Mesendoderm (in vitro differentiated cells): ENCODE measurements at regions not wholly inside any gene's neighbourhood (a gene's known extent, or its start where the extent isn't known, plus 50 kb on each side); places are given as distances from the start of the nearest gene placed in this dataset.

Source experiments
- DNase-seq: peaks from one replicate; pipeline ENCODE4 v3.0.0; 2013
- H2AK5ac ChIP-seq: 2 replicates; pipeline ENCODE4 v1.6.1; 2013; ENCODE audit warnings: low read length, inconsistent platforms
- H2BK120ac ChIP-seq: 2 replicates; pipeline ENCODE4 v1.6.1; 2013; ENCODE audit warnings: low read depth, mild to moderate bottlenecking, low read length, moderate library complexity, mixed read lengths
- H2BK15ac ChIP-seq: replicated peaks from 2 replicates; pipeline ENCODE4 v1.6.1; 2013; ENCODE audit warnings: low read depth, mild to moderate bottlenecking, moderate library complexity
- H2BK5ac ChIP-seq: 2 replicates; pipeline ENCODE4 v1.6.1; 2013; ENCODE audit warnings: low read length, inconsistent platforms
- H3K18ac ChIP-seq: 2 replicates; pipeline ENCODE4 v1.6.1; 2013; ENCODE audit warnings: mild to moderate bottlenecking, low read length, mixed read lengths
- H3K23ac ChIP-seq: one replicate; pipeline ENCODE4 v1.6.1; 2013; ENCODE audit warnings: low read length
- H3K27ac ChIP-seq: 2 replicates; pipeline ENCODE4 v1.5.1; 2013; ENCODE audit warnings: low read depth, mild to moderate bottlenecking, inconsistent platforms, low read length, moderate library complexity
- H3K27me3 ChIP-seq: 2 replicates; pipeline ENCODE4 v1.6.1; 2013; ENCODE audit warnings: low read length, control low read depth, mild to moderate bottlenecking, inconsistent platforms; ENCODE audit not compliant: insufficient read depth, poor library complexity
- H3K36me3 ChIP-seq: 2 replicates; pipeline ENCODE4 v1.6.1; 2013; ENCODE audit warnings: low read length, inconsistent platforms; ENCODE audit not compliant: control insufficient read depth, insufficient read depth
- H3K4ac ChIP-seq: one replicate; pipeline ENCODE4 v1.6.1; 2013; ENCODE audit warnings: low read depth, mild to moderate bottlenecking, low read length, moderate library complexity
- H3K4me1 ChIP-seq: 2 replicates; pipeline ENCODE4 v1.6.1; 2013; ENCODE audit warnings: low read depth, low read length, inconsistent platforms; ENCODE audit not compliant: control insufficient read depth
- H3K4me2 ChIP-seq: 2 replicates; pipeline ENCODE4 v1.6.1; 2013; ENCODE audit warnings: low read length
- H3K4me3 ChIP-seq: 2 replicates; pipeline ENCODE4 v1.5.1; 2013; ENCODE audit warnings: mild to moderate bottlenecking, low read length
- H3K56ac ChIP-seq: one replicate; pipeline ENCODE4 v1.6.1; 2013; ENCODE audit warnings: low read length
- H3K79me1 ChIP-seq: 2 replicates; pipeline ENCODE4 v1.6.1; 2013; ENCODE audit warnings: low read length, inconsistent platforms
- H3K79me2 ChIP-seq: 2 replicates; pipeline ENCODE4 v1.6.1; 2013; ENCODE audit warnings: mild to moderate bottlenecking, low read length; ENCODE audit not compliant: control insufficient read depth, insufficient read depth
- H3K9ac ChIP-seq: 2 replicates; pipeline ENCODE4 v1.6.1; 2013; ENCODE audit warnings: low read length, inconsistent platforms
- H4K5ac ChIP-seq: one replicate; pipeline ENCODE4 v1.6.1; 2013; ENCODE audit warnings: low read length
- H4K8ac ChIP-seq: one replicate; pipeline ENCODE4 v1.6.1; 2013; ENCODE audit warnings: low read depth, mild to moderate bottlenecking, control low read depth, low read length, moderate library complexity
- WGBS: extraction: QIAGEN DNeasy Blood & Tissue Kit; methylation state at CpG from one replicate; pipeline ENCODE4 v1.1.7; 2013; ENCODE audit warnings: low lambda C conversion rate, missing lambda C conversion rate; ENCODE audit not compliant: insufficient coverage; ENCODE audit errors: extremely low coverage; 5-methylcytosine and 5-hydroxymethylcytosine counted together

GRCh38 chr6:133697666-133698065 is 191.2 kb upstream of the TCF21 start:
- DNase-seq = no peak
- Histone ChIP-seq H3K27me3 (no peaks in the 10 kb centered on the region), H2BK120ac (no peak overlapping the region), H3K4me3 (no peak overlapping the region), H4K8ac (no peak overlapping the region), H3K79me1 (no peaks in the 10 kb centered on the region), H4K5ac (no peak overlapping the region), H3K4me1 (no peaks in the 10 kb centered on the region), H3K36me3 (no peaks in the 10 kb centered on the region), H2BK15ac (no peak overlapping the region), H3K79me2 (no peaks in the 10 kb centered on the region), H3K9ac (no peak overlapping the region), H2BK5ac (no peak overlapping the region), H3K4me2 (no peak overlapping the region), H3K18ac (no peak overlapping the region), H3K56ac (no peak overlapping the region), H3K27ac (no peak overlapping the region), H2AK5ac (no peak overlapping the region), H3K23ac (no peak overlapping the region), H3K4ac (no peak overlapping the region)
- no CpG with 5 or more reads among the region's 1 CpG for WGBS

GRCh38 chr6:133698272-133698671 is 190.6 kb upstream of the TCF21 start:
- Histone ChIP-seq H2BK120ac (no peak overlapping the region), H3K23ac (no peak overlapping the region), H3K79me2 (no peaks in the 10 kb centered on the region), H2BK15ac (no peak overlapping the region), H3K18ac (no peak overlapping the region), H3K4me3 (no peak overlapping the region), H2AK5ac (no peak overlapping the region), H3K56ac (no peak overlapping the region), H4K5ac (no peak overlapping the region), H2BK5ac (no peak overlapping the region), H4K8ac (no peak overlapping the region), H3K4ac (no peak overlapping the region), H3K9ac (no peak overlapping the region), H3K27me3 (no peaks in the 10 kb centered on the region), H3K4me2 (no peak overlapping the region), H3K27ac (no peak overlapping the region), H3K36me3 (no peaks in the 10 kb centered on the region), H3K4me1 (no peaks in the 10 kb centered on the region), H3K79me1 (no peaks in the 10 kb centered on the region)
- no peak for DNase-seq
- WGBS = no CpG with 5 or more reads among the region's 1 CpG

- Histone ChIP-seq H3K56ac (no peak overlapping the region), H3K9ac (no peak overlapping the region), H3K27me3 (no peaks in the 10 kb centered on the region), H2BK15ac (no peak overlapping the region), H3K18ac (no peak overlapping the region), H3K79me1 (no peaks in the 10 kb centered on the region), H3K36me3 (no peaks in the 10 kb centered on the region), H3K4me2 (no peak overlapping the region), H3K79me2 (no peaks in the 10 kb centered on the region), H3K4me3 (no peak overlapping the region), H2AK5ac (no peak overlapping the region), H3K4me1 (no peaks in the 10 kb centered on the region), H3K27ac (no peak overlapping the region), H3K23ac (no peak overlapping the region), H2BK120ac (no peak overlapping the region), H4K8ac (no peak overlapping the region), H3K4ac (no peak overlapping the region), H2BK5ac (no peak overlapping the region), H4K5ac (no peak overlapping the region)
- no peak for DNase-seq
- no CpG with 5 or more reads among the region's 1 CpG for WGBS
Measured at GRCh38 chr6:133699741-133700385, 189.1 kb upstream of the TCF21 start.

GRCh38 chr6:133701633-133702331 is 187.1 kb upstream of the TCF21 start:
- no peak overlapping the region for H3K4me2 ChIP-seq
- DNase-seq = no peak
- H4K8ac ChIP-seq = no peak overlapping the region
- H2AK5ac ChIP-seq = no peak overlapping the region
- H3K4ac ChIP-seq = no peak overlapping the region
- no peak overlapping the region for H2BK5ac ChIP-seq
- H3K27ac ChIP-seq = no peak overlapping the region
- H2BK15ac ChIP-seq = no peak overlapping the region
- H3K9ac ChIP-seq = no peak overlapping the region
- no CpG with 5 or more reads among the region's 9 CpGs for WGBS
- H3K23ac ChIP-seq = no peak overlapping the region
- no peaks in the 10 kb centered on the region for H3K27me3 ChIP-seq
- no peak overlapping the region for H3K56ac ChIP-seq
- no peaks in the 10 kb centered on the region for H3K36me3 ChIP-seq
- no peaks in the 10 kb centered on the region for H3K79me1 ChIP-seq
- no peak overlapping the region for H2BK120ac ChIP-seq
- H3K79me2 ChIP-seq = no peaks in the 10 kb centered on the region
- H3K18ac ChIP-seq = no peak overlapping the region
- H4K5ac ChIP-seq = no peak overlapping the region
- H3K4me3 ChIP-seq = no peak overlapping the region
- H3K4me1 ChIP-seq = no peaks in the 10 kb centered on the region

GRCh38 chr6:133704371-133704770 is 184.5 kb upstream of the TCF21 start:
- H3K56ac ChIP-seq = no peak overlapping the region
- H3K9ac ChIP-seq = no peak overlapping the region
- H2AK5ac ChIP-seq = no peak overlapping the region
- H2BK15ac ChIP-seq = no peak overlapping the region
- no peaks in the 10 kb centered on the region for H3K4me1 ChIP-seq
- H3K79me2 ChIP-seq = no peaks in the 10 kb centered on the region
- H3K27me3 ChIP-seq = no peaks in the 10 kb centered on the region
- no peak overlapping the region for H3K4me3 ChIP-seq
- no peak overlapping the region for H3K23ac ChIP-seq
- no peak overlapping the region for H2BK120ac ChIP-seq
- DNase-seq = no peak
- no peak overlapping the region for H3K18ac ChIP-seq
- H3K79me1 ChIP-seq = no peaks in the 10 kb centered on the region
- no peak overlapping the region for H3K4ac ChIP-seq
- no peak overlapping the region for H4K8ac ChIP-seq
- no peaks in the 10 kb centered on the region for H3K36me3 ChIP-seq
- no peak overlapping the region for H3K27ac ChIP-seq
- no peak overlapping the region for H2BK5ac ChIP-seq
- no peak overlapping the region for H4K5ac ChIP-seq
- no peak overlapping the region for H3K4me2 ChIP-seq

GRCh38 chr6:133705066-133705465 is 183.8 kb upstream of the TCF21 start:
- Histone ChIP-seq H3K4me2 (no peak overlapping the region), H3K27me3 (no peaks in the 10 kb centered on the region), H3K23ac (no peak overlapping the region), H2BK120ac (no peak overlapping the region), H3K4me1 (no peaks in the 10 kb centered on the region), H3K27ac (no peak overlapping the region), H3K4me3 (no peak overlapping the region), H4K5ac (no peak overlapping the region), H3K79me1 (no peaks in the 10 kb centered on the region), H2BK5ac (no peak overlapping the region), H4K8ac (no peak overlapping the region), H3K18ac (no peak overlapping the region), H2BK15ac (no peak overlapping the region), H3K4ac (no peak overlapping the region), H3K56ac (no peak overlapping the region), H2AK5ac (no peak overlapping the region), H3K36me3 (no peaks in the 10 kb centered on the region), H3K79me2 (no peaks in the 10 kb centered on the region), H3K9ac (no peak overlapping the region)
- DNase-seq = no peak
- WGBS = no CpG with 5 or more reads among the region's 1 CpG
